GM23338 (cell line): ENCODE measurements at regions not wholly inside any gene's neighbourhood (a gene's known extent, or its start where the extent isn't known, plus 50 kb on each side); places are given as distances from the start of the nearest gene placed in this dataset.

Experiments used
- ATAC-seq: fragments of 200-7000 bp; cut with Tn5 transposase; 3 replicates; pipeline ENCODE4 v1.9.1; 2020
- DNase-seq: peaks from one replicate; pipeline ENCODE4 v3.0.0-alpha.2; 2015; ENCODE audit warnings: low spot score
- H2AFZ ChIP-seq: fragments of 200-600 bp; sonication (generic); 2 replicates; pipeline ENCODE4 v1.8.0; 2016; ENCODE audit warnings: antibody characterized with exemption, mild to moderate bottlenecking, moderate library complexity
- H3F3A ChIP-seq: fragments of 200-600 bp; sonication (generic); replicated peaks from 2 replicates; pipeline ENCODE4 v1.8.0; 2017; ENCODE audit warnings: antibody characterized with exemption, mixed run types, low read depth
- H3K27ac ChIP-seq: fragments of 200-600 bp; sonication (generic); 2 replicates; pipeline ENCODE4 v1.6.1; 2016; ENCODE audit warnings: low read depth
- H3K27me3 ChIP-seq: fragments of 200-600 bp; sonication (generic); 2 replicates; pipeline ENCODE4 v1.8.0; 2016; ENCODE audit warnings: mild to moderate bottlenecking, mixed run types, moderate library complexity; ENCODE audit not compliant: insufficient read depth
- H3K36me3 ChIP-seq: fragments of 200-600 bp; sonication (generic); 2 replicates; pipeline ENCODE4 v1.8.0; 2016; ENCODE audit warnings: mild to moderate bottlenecking; ENCODE audit not compliant: insufficient read depth
- H3K4me1 ChIP-seq: fragments of 200-600 bp; sonication (generic); 2 replicates; pipeline ENCODE4 v1.8.0; 2016; ENCODE audit warnings: mild to moderate bottlenecking, moderate library complexity; ENCODE audit not compliant: insufficient read depth
- H3K4me2 ChIP-seq: fragments of 200-600 bp; sonication (generic); 2 replicates; pipeline ENCODE4 v1.7.1; 2017; ENCODE audit warnings: mixed run types
- H3K4me3 ChIP-seq: fragments of 200-600 bp; sonication (generic); 2 replicates; pipeline ENCODE4 v1.6.1; 2016; ENCODE audit warnings: mixed run types
- H3K79me2 ChIP-seq: fragments of 200-600 bp; sonication (generic); replicated peaks from 2 replicates; pipeline ENCODE4 v1.8.0; 2017; ENCODE audit warnings: mild to moderate bottlenecking; ENCODE audit not compliant: insufficient read depth
- H3K9me2 ChIP-seq: fragments of 200-600 bp; sonication (generic); 2 replicates; pipeline ENCODE4 v1.8.0; 2017; ENCODE audit not compliant: insufficient read depth
- H4K20me1 ChIP-seq: fragments of 200-600 bp; sonication (generic); replicated peaks from 2 replicates; pipeline ENCODE4 v1.8.0; 2017; ENCODE audit warnings: mild to moderate bottlenecking; ENCODE audit not compliant: insufficient read depth
- H3K27ac Mint-ChIP-seq: 2 replicates; pipeline ENCODE4 v1.8.0; 2020; ENCODE audit warnings: inconsistent platforms, mild to moderate bottlenecking, moderate library complexity, mixed read lengths
- H3K27me3 Mint-ChIP-seq: 3 replicates; pipeline ENCODE4 v1.8.0; 2022; ENCODE audit warnings: low read depth, mild to moderate bottlenecking, moderate library complexity, mixed read lengths, inconsistent platforms; ENCODE audit not compliant: insufficient read depth, poor library complexity
- H3K36me3 Mint-ChIP-seq: 3 replicates; pipeline ENCODE4 v1.8.0; 2021; ENCODE audit warnings: low read depth, mild to moderate bottlenecking, inconsistent platforms, moderate library complexity, mixed read lengths
- H3K4me1 Mint-ChIP-seq: 3 replicates; pipeline ENCODE4 v1.8.0; 2020; ENCODE audit warnings: mild to moderate bottlenecking, inconsistent platforms, mixed read lengths
- H3K4me3 Mint-ChIP-seq: 3 replicates; pipeline ENCODE4 v1.8.0; 2021; ENCODE audit warnings: moderate library complexity, mild to moderate bottlenecking, inconsistent platforms, mixed read lengths
- H3K9me3 Mint-ChIP-seq: 3 replicates; pipeline ENCODE4 v1.8.0; 2020; ENCODE audit warnings: moderate library complexity, mild to moderate bottlenecking, inconsistent platforms, mixed read lengths
- CREB1 ChIP-seq: fragments of 250-450 bp; sonication (Bioruptor Pico); IDR thresholded peaks from 2 replicates; pipeline ENCODE4 v1.5.0; 2020; ENCODE audit warnings: low read depth, mild to moderate bottlenecking, moderate library complexity
- EZH2phosphoT487 ChIP-seq: fragments of 200-600 bp; sonication (generic); IDR thresholded peaks from one replicate; pipeline ENCODE4 v1.8.1; 2018; ENCODE audit warnings: antibody characterized with exemption; ENCODE audit not compliant: unreplicated experiment
- REST ChIP-seq: IDR thresholded peaks from one replicate; pipeline ENCODE4 v1.6.1; 2018; ENCODE audit warnings: antibody characterized with exemption; ENCODE audit not compliant: unreplicated experiment
- ZNF331 ChIP-seq: fragments of 250-450 bp; sonication (Bioruptor Pico); IDR thresholded peaks from 2 replicates; pipeline ENCODE4 v1.5.0; 2020; ENCODE audit warnings: low read depth, mild to moderate bottlenecking, moderate library complexity
- ZNF462 ChIP-seq: fragments of 250-450 bp; sonication (Bioruptor Pico); IDR thresholded peaks from 2 replicates; pipeline ENCODE4 v1.5.0; 2020; ENCODE audit warnings: mild to moderate bottlenecking, moderate library complexity
- TF ChIP-seq, protein P1 (sequence below), 2 experiments: fragments of 200-600 bp in 1 of 2; sonication (generic) in 1 of 2; conservative IDR thresholded peaks; 2 replicates each; pipeline versions ENCODE4 v1.5.1 to v1.6.1; 2016 to 2017; ENCODE audit warnings: antibody characterized with exemption in 2 of 2, low read depth in 2 of 2, mild to moderate bottlenecking in 2 of 2, moderate library complexity in 1 of 2

GRCh38 chr2:66649006-66649405 is 214.1 kb downstream of the MEIS1 start (continued):
- TF ChIP-seq, protein P1, sequence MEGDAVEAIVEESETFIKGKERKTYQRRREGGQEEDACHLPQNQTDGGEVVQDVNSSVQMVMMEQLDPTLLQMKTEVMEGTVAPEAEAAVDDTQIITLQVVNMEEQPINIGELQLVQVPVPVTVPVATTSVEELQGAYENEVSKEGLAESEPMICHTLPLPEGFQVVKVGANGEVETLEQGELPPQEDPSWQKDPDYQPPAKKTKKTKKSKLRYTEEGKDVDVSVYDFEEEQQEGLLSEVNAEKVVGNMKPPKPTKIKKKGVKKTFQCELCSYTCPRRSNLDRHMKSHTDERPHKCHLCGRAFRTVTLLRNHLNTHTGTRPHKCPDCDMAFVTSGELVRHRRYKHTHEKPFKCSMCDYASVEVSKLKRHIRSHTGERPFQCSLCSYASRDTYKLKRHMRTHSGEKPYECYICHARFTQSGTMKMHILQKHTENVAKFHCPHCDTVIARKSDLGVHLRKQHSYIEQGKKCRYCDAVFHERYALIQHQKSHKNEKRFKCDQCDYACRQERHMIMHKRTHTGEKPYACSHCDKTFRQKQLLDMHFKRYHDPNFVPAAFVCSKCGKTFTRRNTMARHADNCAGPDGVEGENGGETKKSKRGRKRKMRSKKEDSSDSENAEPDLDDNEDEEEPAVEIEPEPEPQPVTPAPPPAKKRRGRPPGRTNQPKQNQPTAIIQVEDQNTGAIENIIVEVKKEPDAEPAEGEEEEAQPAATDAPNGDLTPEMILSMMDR (conservative IDR thresholded peaks at IDR 0.05; ENCODE audit: low read depth in 2 of 2), result no peak

GRCh38 chr2:66651295-66651694 is 216.4 kb downstream of the MEIS1 start:
- no peak for DNase-seq
- Histone ChIP-seq H3K79me2 (no peaks in the 10 kb centered on the region), H2AFZ (no peak overlapping the region), H4K20me1 (no peaks in the 10 kb centered on the region), H3K36me3 (no peaks in the 10 kb centered on the region), H3K9me2 (no peaks in the 10 kb centered on the region), H3F3A (no peaks in the 10 kb centered on the region), H3K27me3 (no peaks in the 10 kb centered on the region), H3K27ac (no peak overlapping the region), H3K4me1 (peaks cover 5% of the 10 kb centered on the region; the same call in 1 of the 2 replicates), H3K4me3 (no peak overlapping the region), H3K4me2 (no peak overlapping the region)
- TF ChIP-seq REST, result no peak
- TF ChIP-seq CREB1, result no peak
- TF ChIP-seq EZH2phosphoT487, result no peak
- TF ChIP-seq, protein P1 (conservative IDR thresholded peaks at IDR 0.05; ENCODE audit: low read depth in 2 of 2), result no peak
- TF ChIP-seq ZNF462 (CRISPR knock-in tag), result no peak
- no peak for TF ChIP-seq ZNF331 (CRISPR knock-in tag)
- Mint-ChIP-seq H3K36me3 (no peaks in the 10 kb centered on the region), H3K9me3 (peaks cover 12% of the 10 kb centered on the region), H3K27ac (no peak overlapping the region), H3K27me3 (peaks cover 4% of the 10 kb centered on the region), H3K4me3 (no peak overlapping the region), H3K4me1 (peaks cover 10% of the 10 kb centered on the region)
- no peak for ATAC-seq
